ENCODE measurements at regions not wholly inside any gene's neighbourhood (a gene's known extent, or its start where the extent isn't known, plus 50 kb on each side); places are given as distances from the start of the nearest gene placed in this dataset.

DNA sequence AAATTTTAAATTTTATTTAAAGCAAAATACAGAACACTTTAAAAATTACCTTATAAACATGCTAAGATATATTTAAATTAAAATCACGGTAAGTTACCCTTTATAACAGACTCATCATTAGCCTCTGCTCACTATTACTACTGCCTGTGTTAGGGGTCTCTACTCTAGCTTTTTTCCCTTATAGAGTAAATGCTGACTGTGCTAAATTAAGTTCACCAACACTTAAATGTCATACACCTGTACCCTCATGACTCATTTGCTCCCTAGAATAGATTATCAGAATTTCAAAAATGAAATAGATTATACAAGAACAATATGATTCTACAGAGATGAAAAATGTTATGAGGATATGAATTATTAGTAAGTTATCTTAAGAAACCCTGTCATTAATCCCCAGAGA, 131.1 kb upstream of the INPP4B start:
- Histone ChIP-seq H3K4me3 (ENCODE audit: low read depth, low read length) (no peak overlapping the region), H3K9me3 (ENCODE audit: control insufficient read depth, insufficient read depth, low read length) (no peaks in the 10 kb centered on the region), H3K27me3 (ENCODE audit: control insufficient read depth, insufficient read depth, low read length) (no peaks in the 10 kb centered on the region), H3K27ac (ENCODE audit: low read depth, low read length) (no peak overlapping the region)
- no peak for DNase-seq (ENCODE audit: low read depth, low spot score)
- ChIA-PET POLR2A (no interaction called here), CTCF (no interaction called here)
- TF ChIP-seq, protein P1, sequence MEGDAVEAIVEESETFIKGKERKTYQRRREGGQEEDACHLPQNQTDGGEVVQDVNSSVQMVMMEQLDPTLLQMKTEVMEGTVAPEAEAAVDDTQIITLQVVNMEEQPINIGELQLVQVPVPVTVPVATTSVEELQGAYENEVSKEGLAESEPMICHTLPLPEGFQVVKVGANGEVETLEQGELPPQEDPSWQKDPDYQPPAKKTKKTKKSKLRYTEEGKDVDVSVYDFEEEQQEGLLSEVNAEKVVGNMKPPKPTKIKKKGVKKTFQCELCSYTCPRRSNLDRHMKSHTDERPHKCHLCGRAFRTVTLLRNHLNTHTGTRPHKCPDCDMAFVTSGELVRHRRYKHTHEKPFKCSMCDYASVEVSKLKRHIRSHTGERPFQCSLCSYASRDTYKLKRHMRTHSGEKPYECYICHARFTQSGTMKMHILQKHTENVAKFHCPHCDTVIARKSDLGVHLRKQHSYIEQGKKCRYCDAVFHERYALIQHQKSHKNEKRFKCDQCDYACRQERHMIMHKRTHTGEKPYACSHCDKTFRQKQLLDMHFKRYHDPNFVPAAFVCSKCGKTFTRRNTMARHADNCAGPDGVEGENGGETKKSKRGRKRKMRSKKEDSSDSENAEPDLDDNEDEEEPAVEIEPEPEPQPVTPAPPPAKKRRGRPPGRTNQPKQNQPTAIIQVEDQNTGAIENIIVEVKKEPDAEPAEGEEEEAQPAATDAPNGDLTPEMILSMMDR (IDR thresholded peaks at IDR 0.05; ENCODE audit: low read depth, low read length) = no peak

DNA sequence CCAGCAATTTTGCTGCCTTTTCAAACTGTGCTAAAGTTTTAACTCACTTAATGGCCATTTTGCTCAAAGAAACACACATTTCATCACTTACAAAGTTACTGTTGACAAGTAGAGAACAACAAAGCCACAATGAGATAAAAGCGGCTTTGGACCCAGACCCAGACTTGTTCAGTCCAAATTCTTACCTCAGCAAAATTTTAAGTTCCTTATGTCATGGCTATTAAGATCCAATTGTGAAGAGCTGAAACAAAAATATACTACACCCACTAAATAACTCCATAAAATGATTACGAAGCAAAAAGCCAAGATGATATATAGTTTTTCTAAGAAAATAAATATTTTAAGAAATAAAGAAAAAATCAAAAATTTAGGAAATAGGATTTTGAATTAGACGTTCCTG, 137.0 kb upstream of the INPP4B start:
- H3K27ac ChIP-seq (ENCODE audit: low read depth, low read length) = no peak overlapping the region
- TF ChIP-seq, protein P1 (IDR thresholded peaks at IDR 0.05; ENCODE audit: low read depth, low read length) = no peak
- H3K27me3 ChIP-seq (ENCODE audit: control insufficient read depth, insufficient read depth, low read length) = no peaks in the 10 kb centered on the region
- H3K9me3 ChIP-seq (ENCODE audit: control insufficient read depth, insufficient read depth, low read length) = no peaks in the 10 kb centered on the region
- H3K4me3 ChIP-seq (ENCODE audit: low read depth, low read length) = no peak overlapping the region
- no peak for DNase-seq (ENCODE audit: low read depth, low spot score)
- ChIA-PET POLR2A (no interaction called here), CTCF (no interaction called here)

DNA sequence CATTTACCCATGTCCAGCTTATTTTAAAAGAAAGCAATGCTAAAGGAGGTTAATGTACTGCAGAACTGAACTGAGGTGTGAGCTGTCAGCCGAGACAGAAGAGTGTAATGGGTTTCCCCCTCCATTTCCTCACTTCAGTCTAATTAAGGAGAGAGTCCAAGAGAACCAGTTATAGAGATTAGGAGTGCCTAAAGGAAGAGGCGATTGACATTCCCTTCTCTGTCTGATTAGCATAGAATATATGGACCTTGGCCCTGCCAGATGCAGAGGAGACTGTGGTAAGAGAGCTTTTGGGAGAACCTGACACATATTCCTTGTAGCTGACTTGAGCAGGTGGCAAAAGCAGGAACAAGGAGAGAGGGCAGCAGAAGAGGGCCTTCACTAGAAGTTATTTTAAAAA, 137.5 kb upstream of the INPP4B start:
- Histone ChIP-seq H3K27me3 (ENCODE audit: control insufficient read depth, insufficient read depth, low read length) (no peaks in the 10 kb centered on the region), H3K9me3 (ENCODE audit: control insufficient read depth, insufficient read depth, low read length) (no peaks in the 10 kb centered on the region), H3K27ac (ENCODE audit: low read depth, low read length) (no peak overlapping the region), H3K4me3 (ENCODE audit: low read depth, low read length) (no peak overlapping the region)
- CTCF ChIA-PET = interaction anchor here (1.0 kb wide), 1 partner anchor 37 kb away, joined by 3 read pairs; no protein-coding TSS in a partner anchor
- POLR2A ChIA-PET = no interaction called here
- TF ChIP-seq, protein P1 (IDR thresholded peaks at IDR 0.05; ENCODE audit: low read depth, low read length) = no peak
- DNase-seq (ENCODE audit: low read depth, low spot score) = no peak

DNA sequence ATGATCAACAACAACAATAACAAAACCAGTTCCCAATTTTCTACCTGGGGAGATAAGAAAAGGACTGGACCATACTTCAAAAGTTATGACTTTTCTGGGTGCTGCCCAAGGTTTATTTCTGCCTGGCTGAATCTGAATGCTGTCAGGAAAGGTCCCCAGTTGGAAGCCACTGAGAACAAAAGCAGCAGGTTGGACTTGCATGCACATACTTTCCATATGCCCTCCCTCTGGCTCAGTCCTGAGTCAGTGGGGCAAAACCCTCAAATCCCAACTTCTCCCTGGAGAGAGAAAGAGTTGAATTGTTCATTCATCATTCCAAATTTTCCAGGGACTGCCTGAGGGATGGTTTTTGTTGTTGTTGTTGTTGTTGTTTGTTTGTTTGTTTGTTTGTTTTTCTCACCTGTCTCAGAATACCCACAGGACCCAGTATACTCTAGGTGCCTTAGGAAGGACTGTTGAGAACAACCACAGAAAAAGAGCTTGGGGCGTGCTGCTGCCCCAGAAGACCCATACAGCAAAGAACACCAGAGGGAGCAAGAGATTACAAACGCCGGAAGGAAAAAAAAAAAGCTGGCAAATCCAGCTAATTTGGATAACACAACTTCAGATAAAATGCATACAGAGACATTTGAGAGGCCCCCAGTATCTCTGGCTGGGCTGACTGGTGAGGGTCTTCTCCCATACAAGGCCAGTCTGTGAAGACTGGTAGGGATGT, 138.9 kb upstream of the INPP4B start:
- CTCF ChIA-PET = interaction anchor here (0.5 to 2.2 kb wide), 13 partner anchors 9 to 1957 kb away, joined by 3 to 11 read pairs (median 3); partner anchors contain the start of gene USP38
- Histone ChIP-seq H3K4me3 (ENCODE audit: low read depth, low read length) (no peak overlapping the region), H3K27ac (ENCODE audit: low read depth, low read length) (no peak overlapping the region), H3K9me3 (ENCODE audit: control insufficient read depth, insufficient read depth, low read length) (no peaks in the 10 kb centered on the region), H3K27me3 (ENCODE audit: control insufficient read depth, insufficient read depth, low read length) (no peaks in the 10 kb centered on the region)
- POLR2A ChIA-PET = no interaction called here
- TF ChIP-seq, protein P1 (IDR thresholded peaks at IDR 0.05; ENCODE audit: low read depth, low read length) = peak; percentile 62
- no peak for DNase-seq (ENCODE audit: low read depth, low spot score)

DNA sequence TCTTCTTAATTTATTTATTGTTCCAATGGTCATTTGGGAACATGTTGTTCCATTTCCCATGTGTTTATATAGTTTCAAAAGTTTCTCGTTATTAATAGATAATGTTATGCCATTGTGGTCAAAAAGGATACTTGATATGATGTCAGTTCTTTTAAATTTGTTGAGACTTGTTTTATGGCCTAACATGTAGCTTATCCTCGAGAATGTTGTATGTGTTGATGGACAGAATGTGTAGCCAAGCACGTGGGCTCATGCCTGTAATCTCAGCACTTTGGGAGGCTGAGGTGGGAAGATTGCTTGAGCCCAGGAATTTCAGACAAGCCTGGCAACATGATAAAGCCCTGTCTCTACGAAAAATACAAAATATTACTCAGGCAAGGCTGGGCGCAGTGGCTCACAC, 168.5 kb upstream of the USP38 start:
- Histone ChIP-seq H3K9me3 (ENCODE audit: control insufficient read depth, insufficient read depth, low read length) (no peaks in the 10 kb centered on the region), H3K27me3 (ENCODE audit: control insufficient read depth, insufficient read depth, low read length) (no peaks in the 10 kb centered on the region), H3K4me3 (ENCODE audit: low read depth, low read length) (no peak overlapping the region), H3K27ac (ENCODE audit: low read depth, low read length) (no peak overlapping the region)
- POLR2A ChIA-PET = no interaction called here
- TF ChIP-seq, protein P1 (IDR thresholded peaks at IDR 0.05; ENCODE audit: low read depth, low read length) = no peak
- CTCF ChIA-PET = no interaction called here
- no peak for DNase-seq (ENCODE audit: low read depth, low spot score)
